GM21360 (cell line): ENCODE measurements at regions not wholly inside any gene's neighbourhood (a gene's known extent, or its start where the extent isn't known, plus 50 kb on each side); places are given as distances from the start of the nearest gene placed in this dataset.

Experiments used
- ATAC-seq: cut with Tn5 transposase; IDR thresholded peaks from one replicate; pipeline ENCODE4 v1.9.1; 2021; ENCODE audit warnings: mild to moderate bottlenecking, moderate library complexity; ENCODE audit not compliant: unreplicated experiment

- no peak for ATAC-seq
Measured at GRCh38 chr22:49592780-49593501, 234.7 kb downstream of the BRD1 start.

- ATAC-seq, result no peak
Measured at GRCh38 chr22:49590851-49591445, 236.7 kb downstream of the BRD1 start.

GRCh38 chr22:49590381-49590780 lies 237.3 kb downstream of the BRD1 start:
- ATAC-seq, result no peak

- ATAC-seq, result no peak
Measured at GRCh38 chr22:49589811-49590210, 237.9 kb downstream of the BRD1 start.

- no peak for ATAC-seq
Measured at GRCh38 chr22:49589301-49589700, 238.4 kb downstream of the BRD1 start.

GRCh38 chr22:49588739-49589138 lies 238.9 kb downstream of the BRD1 start:
- no peak for ATAC-seq

GRCh38 chr22:49587987-49588386 lies 239.7 kb downstream of the BRD1 start:
- no peak for ATAC-seq

GRCh38 chr22:49587421-49587820 lies 240.3 kb downstream of the BRD1 start:
- ATAC-seq, result no peak

GRCh38 chr22:49586873-49587272 lies 240.8 kb downstream of the BRD1 start:
- ATAC-seq, result no peak

- ATAC-seq, result no peak
Measured at GRCh38 chr22:49586244-49586748, 241.4 kb downstream of the BRD1 start.

- no peak for ATAC-seq
Measured at GRCh38 chr22:49585461-49586243, 242.0 kb downstream of the BRD1 start.

- ATAC-seq, result no peak
Measured at GRCh38 chr22:49583886-49584505, 243.7 kb downstream of the BRD1 start.

- ATAC-seq, result no peak
Measured at GRCh38 chr22:49583341-49583740, 244.3 kb downstream of the BRD1 start.

GRCh38 chr22:49582678-49583077 lies 245.0 kb downstream of the BRD1 start:
- no peak for ATAC-seq

GRCh38 chr22:49582181-49582580 lies 245.5 kb downstream of the BRD1 start:
- ATAC-seq, result no peak

GRCh38 chr22:49580024-49580423 lies 247.6 kb downstream of the BRD1 start:
- ATAC-seq, result no peak

- no peak for ATAC-seq
Measured at GRCh38 chr22:49577168-49578060, 250.3 kb downstream of the BRD1 start.

- no peak for ATAC-seq
Measured at GRCh38 chr22:49576241-49577141, 251.2 kb downstream of the BRD1 start.

GRCh38 chr22:49575703-49576081 lies 252.0 kb downstream of the BRD1 start:
- ATAC-seq, result no peak
